ENCODE measurements at regions not wholly inside any gene's neighbourhood (a gene's known extent, or its start where the extent isn't known, plus 50 kb on each side); places are given as distances from the start of the nearest gene placed in this dataset.
A peak's percentile ranks its signal among the peaks of the same experiment; 100 is the strongest.
"Not testable (repeated sequence)": the region's sequence is repeated elsewhere in the genome, so short reads cannot be mapped to it uniquely, and the experiment has no call there.

- no peak for DNase-seq
Measured at GRCh38 chrX:18102006-18102405, 118.7 kb downstream of the BEND2 start.

GRCh38 chrX:18101087-18101486, 119.6 kb downstream of the BEND2 start:
- no peak for DNase-seq

- DNase-seq, result no peak
Measured at GRCh38 chrX:18099745-18100144, 120.9 kb downstream of the BEND2 start.

- no peak for DNase-seq
Measured at GRCh38 chrX:18098763-18099162, 121.9 kb downstream of the BEND2 start.

GRCh38 chrX:18076434-18076833, 144.3 kb downstream of the BEND2 start:
- no peak for DNase-seq

- DNase-seq, result peak; percentile 80
Measured at GRCh38 chrX:18075603-18076002, 145.1 kb downstream of the BEND2 start.

GRCh38 chrX:18068045-18068444, 152.6 kb downstream of the BEND2 start:
- not testable (repeated sequence) for DNase-seq

GRCh38 chrX:18065956-18066355, 154.7 kb downstream of the BEND2 start:
- DNase-seq, result no peak

DNA sequence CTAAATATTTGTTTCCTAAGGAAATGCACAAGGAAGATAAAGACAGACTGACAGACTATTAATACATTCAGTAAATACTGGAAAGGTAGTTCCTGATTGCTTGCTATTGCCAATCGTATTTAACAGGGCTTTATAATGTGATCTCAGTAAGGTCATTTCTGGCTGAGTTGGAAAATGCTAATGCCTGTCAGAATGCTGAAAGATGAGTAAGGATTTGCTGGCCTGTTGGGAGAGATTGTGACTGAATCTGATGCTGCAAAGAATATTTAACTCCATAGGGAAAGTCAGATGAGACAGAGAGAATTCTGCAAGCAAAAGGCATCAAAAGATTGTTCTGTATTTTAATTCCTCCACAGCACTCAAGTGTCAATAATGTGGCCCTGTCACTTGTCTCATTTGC, 169.0 kb downstream of the BEND2 start:
- DNase-seq, result no peak

GRCh38 chrX:18047491-18047890, 173.2 kb downstream of the BEND2 start:
- DNase-seq, result no peak

- DNase-seq, result no peak
Measured at GRCh38 chrX:18045436-18045835, 175.2 kb downstream of the BEND2 start.

DNA sequence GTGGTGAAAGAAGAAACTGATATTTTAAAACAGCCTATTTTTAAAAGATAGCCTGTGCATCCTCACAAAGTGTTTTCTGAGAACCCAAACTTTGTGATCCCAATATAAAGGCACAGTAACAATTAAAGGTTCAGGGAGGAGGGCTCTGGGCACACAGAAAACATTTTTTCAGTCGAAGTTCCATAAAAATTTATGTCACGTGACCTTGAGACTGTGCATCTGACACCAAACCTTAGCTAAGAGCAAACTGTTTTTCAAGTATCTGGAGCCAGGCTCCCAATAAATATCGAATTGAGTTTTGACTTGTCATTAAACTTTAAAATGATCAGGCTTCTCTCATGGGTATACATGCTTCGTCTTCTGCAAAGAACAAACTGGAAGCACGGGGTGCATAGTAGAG, 177.9 kb downstream of the BEND2 start:
- no peak for DNase-seq

DNA sequence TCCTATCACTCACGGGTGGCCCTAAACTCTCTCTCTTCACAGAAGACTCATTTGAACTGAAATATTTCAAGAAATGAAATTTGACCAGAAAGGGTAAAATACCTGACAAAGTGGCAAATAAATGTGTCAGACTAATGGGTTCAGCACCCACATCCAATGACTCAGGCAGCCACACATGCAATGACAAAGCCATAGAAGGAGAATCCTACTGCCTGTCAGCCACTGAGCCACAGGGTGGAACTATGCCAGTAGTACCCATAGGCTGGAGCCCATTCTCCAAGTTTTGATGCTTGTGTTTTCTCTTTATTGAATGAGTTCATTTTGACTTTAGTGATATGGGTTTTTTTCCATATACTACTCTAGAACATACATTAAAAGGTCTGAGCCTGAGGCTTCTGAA, 179.0 kb downstream of the BEND2 start:
- no peak for DNase-seq

GRCh38 chrX:18039023-18039422, 177.9 kb upstream of the RAI2 start:
- DNase-seq, result no peak

DNA sequence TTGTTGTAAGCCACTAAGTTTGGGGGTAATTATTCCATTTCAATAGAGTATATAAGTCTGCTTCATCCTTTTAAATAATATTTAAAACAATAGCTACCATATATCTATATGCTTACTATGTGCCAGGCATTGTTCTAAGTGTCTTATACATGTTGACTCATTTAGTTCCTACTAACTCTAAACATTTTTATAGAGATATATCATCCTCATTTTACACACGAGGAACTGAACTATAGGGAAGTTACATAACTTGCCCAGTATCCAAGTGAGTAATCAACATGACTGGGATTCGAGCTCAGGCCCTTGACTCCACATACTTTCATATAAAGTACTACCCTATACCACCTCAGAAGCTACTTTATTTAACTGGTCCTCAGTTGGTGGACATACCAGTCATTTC, 175.3 kb upstream of the RAI2 start:
- DNase-seq, result no peak

- no peak for DNase-seq
Measured at GRCh38 chrX:18034945-18035344, 173.8 kb upstream of the RAI2 start.

DNA sequence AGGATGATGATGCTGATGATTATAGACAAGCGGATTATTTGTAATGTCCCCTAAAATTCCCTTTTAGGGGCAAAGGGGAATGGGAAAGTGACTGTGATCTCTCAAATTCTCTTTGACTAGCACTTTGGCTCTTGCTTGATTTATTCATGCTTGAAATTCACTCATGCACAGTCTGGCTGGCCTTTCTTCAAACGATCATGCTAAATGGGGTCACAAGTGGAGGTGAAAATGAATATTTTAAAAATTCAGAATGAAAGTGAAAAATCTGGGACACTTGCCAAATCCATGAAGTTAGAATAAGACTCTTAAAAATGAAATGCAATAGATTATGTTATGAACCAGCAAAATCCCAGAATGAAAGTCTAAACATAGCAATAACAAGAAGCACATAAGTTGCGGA, 173.4 kb upstream of the RAI2 start:
- DNase-seq, result no peak

DNA sequence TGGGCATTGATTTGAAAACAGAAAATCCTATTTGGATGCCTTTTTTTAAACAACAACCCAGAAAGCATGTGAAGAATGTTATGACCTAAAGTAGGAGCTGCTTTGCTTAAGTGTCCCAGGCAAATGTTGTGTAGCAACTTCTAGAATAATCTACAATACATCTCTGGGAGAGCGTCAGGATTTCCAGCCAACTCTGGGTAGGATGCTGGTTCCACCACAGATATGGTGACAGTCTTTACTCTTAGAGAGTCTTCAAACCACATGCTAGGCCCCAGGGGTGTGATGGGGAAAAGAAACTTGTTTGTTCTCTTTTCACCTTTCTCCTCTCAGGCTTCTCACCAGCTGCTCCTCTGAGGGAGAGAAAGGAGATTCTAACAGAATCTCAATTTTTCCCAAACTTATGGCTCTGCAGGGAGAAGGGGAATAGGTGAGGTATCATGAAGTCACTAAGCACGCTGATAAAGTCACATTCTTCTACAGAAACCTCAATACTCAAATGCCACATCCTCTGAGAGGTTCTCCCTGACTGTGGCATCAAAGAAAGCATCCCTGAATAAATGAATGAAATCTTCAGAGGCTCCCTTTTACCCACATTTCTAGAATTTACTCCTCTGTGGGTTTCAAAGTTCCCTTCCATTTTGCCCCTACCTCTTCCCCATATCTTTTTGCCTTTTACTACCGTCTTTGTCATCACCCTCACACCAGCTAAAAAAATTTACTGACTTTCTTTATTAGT, 171.6 kb upstream of the RAI2 start:
- no peak for DNase-seq

GRCh38 chrX:18031726-18032375, 170.8 kb upstream of the RAI2 start:
- no peak for DNase-seq

- not testable (repeated sequence) for DNase-seq
Measured at GRCh38 chrX:18030656-18031055, 169.6 kb upstream of the RAI2 start.

DNA sequence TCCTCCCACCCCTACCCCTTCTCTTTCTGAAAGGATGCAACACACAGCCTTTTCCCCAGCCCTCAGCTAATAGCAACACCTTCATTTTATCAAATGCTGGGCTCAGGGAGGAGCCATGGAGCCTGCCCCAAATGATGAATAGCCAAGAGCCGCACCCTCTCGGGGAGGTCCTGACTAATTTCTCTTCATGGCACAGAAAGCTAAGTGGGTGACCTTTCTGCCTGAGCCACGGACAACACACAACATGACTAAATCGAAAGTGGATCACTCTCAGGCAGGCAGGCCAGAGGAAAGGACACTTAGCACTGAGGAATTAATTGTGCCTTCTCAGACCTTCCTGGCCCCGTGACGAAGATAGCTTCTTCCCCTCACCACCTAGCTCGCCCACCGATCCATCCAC, 165.1 kb upstream of the RAI2 start:
- DNase-seq, result no peak

DNA sequence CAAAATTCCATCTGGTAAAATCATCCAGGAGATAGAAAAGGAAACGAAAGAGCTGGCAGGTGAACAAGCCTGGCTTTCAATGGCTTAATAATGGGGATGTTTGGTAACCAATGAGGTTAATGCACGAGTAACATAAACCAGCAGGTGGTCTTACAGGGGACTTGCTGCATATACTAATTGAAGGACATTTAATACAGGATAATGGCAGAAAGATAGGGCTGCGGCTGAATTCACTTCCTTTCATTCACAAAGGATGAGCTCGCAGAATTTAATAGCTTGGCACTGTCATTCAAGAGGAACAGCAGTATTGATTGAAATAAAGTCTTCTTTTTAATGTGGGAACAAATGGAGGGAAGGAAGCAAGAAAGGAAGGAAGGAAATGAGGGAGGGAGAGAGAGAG, 156.3 kb upstream of the RAI2 start:
- DNase-seq, result no peak

- no peak for DNase-seq
Measured at GRCh38 chrX:18016941-18017340, 155.8 kb upstream of the RAI2 start.

GRCh38 chrX:18010253-18010652, 149.2 kb upstream of the RAI2 start:
- DNase-seq, result no peak

- no peak for DNase-seq
Measured at GRCh38 chrX:18003876-18004275, 142.8 kb upstream of the RAI2 start.
